ENCODE measurements at regions not wholly inside any gene's neighbourhood (a gene's known extent, or its start where the extent isn't known, plus 50 kb on each side); places are given as distances from the start of the nearest gene placed in this dataset.

GRCh38 chr15:97129674-97130073 is 799.2 kb downstream of the NR2F2 start:
- no peaks in the 10 kb centered on the region for H3K27me3 Mint-ChIP-seq (ENCODE audit: low read depth)

GRCh38 chr15:97140216-97140615 is 809.7 kb downstream of the NR2F2 start:
- no peaks in the 10 kb centered on the region for H3K4me1 Mint-ChIP-seq
- H3K36me3 Mint-ChIP-seq: no peaks in the 10 kb centered on the region
- H3K27ac Mint-ChIP-seq: no peak overlapping the region
- peaks cover 11% of the 10 kb centered on the region for H3K9me3 Mint-ChIP-seq
- ChIA-PET POLR2A (no interaction called here), CTCF (no interaction called here)
- ATAC-seq: peak; percentile 61
- TF ChIP-seq JUN (CRISPR knock-in tag; IDR thresholded peaks at IDR 0.05): no peak
- no peak for TF ChIP-seq AR (CRISPR knock-in tag; IDR thresholded peaks at IDR 0.05)
- TF ChIP-seq MLX (CRISPR knock-in tag; IDR thresholded peaks at IDR 0.05): no peak
- no peak for TF ChIP-seq CREB1 (CRISPR knock-in tag; IDR thresholded peaks at IDR 0.05)
- no peak for TF ChIP-seq ZBTB43 (CRISPR knock-in tag; IDR thresholded peaks at IDR 0.05)
- no peak for TF ChIP-seq ZNF219 (CRISPR knock-in tag; IDR thresholded peaks at IDR 0.05; ENCODE audit: borderline replicate concordance)
- TF ChIP-seq NR1H2 (CRISPR knock-in tag; IDR thresholded peaks at IDR 0.05): no peak
- TF ChIP-seq TEAD4 (CRISPR knock-in tag; IDR thresholded peaks at IDR 0.05): no peak
- no peak for TF ChIP-seq ATF6 (CRISPR knock-in tag; IDR thresholded peaks at IDR 0.05)
- TF ChIP-seq GABPB1 (CRISPR knock-in tag; IDR thresholded peaks at IDR 0.05): no peak
- TF ChIP-seq NFE2L1 (CRISPR knock-in tag; IDR thresholded peaks at IDR 0.05): no peak
- no peak for TF ChIP-seq CBFB (CRISPR knock-in tag; IDR thresholded peaks at IDR 0.05; ENCODE audit: low read depth)
- TF ChIP-seq E2F1 (CRISPR knock-in tag; IDR thresholded peaks at IDR 0.05): no peak
- no peak for TF ChIP-seq E2F5 (CRISPR knock-in tag; IDR thresholded peaks at IDR 0.05)
- no peak for TF ChIP-seq USF1 (CRISPR knock-in tag; IDR thresholded peaks at IDR 0.05)
- TF ChIP-seq ZNF671 (CRISPR knock-in tag; IDR thresholded peaks at IDR 0.05): no peak
- no peak overlapping the region for H3K4me3 Mint-ChIP-seq
- H3K27me3 Mint-ChIP-seq (ENCODE audit: low read depth): no peaks in the 10 kb centered on the region
- DNase-seq (ENCODE audit: low spot score): no peak

More at GRCh38 chr15:97129674-97130073, 799.2 kb downstream of the NR2F2 start:
- no peaks in the 10 kb centered on the region for H3K4me1 Mint-ChIP-seq
- no peak for DNase-seq (ENCODE audit: low spot score)
- ChIA-PET CTCF (no interaction called here), POLR2A (no interaction called here)
- no peak overlapping the region for H3K27ac Mint-ChIP-seq
- TF ChIP-seq CDX4 (CRISPR knock-in tag; IDR thresholded peaks at IDR 0.05; ENCODE audit: borderline replicate concordance) (no peak), ZNF138 (CRISPR knock-in tag; conservative IDR thresholded peaks at IDR 0.05) (no peak), ATF6 (CRISPR knock-in tag; IDR thresholded peaks at IDR 0.05) (no peak), ZBTB21 (CRISPR knock-in tag; IDR thresholded peaks at IDR 0.05; ENCODE audit: borderline replicate concordance) (no peak), ZNF317 (CRISPR knock-in tag; IDR thresholded peaks at IDR 0.05; ENCODE audit: borderline replicate concordance, low read depth) (no peak)
- ATAC-seq: no peak
- H3K9me3 Mint-ChIP-seq: peaks cover 15% of the 10 kb centered on the region
- no peaks in the 10 kb centered on the region for H3K36me3 Mint-ChIP-seq
- H3K4me3 Mint-ChIP-seq: no peak overlapping the region

Measured in WTC11 (cell line).